ENCODE measurements at regions not wholly inside any gene's neighbourhood (a gene's known extent, or its start where the extent isn't known, plus 50 kb on each side); places are given as distances from the start of the nearest gene placed in this dataset.

DNA sequence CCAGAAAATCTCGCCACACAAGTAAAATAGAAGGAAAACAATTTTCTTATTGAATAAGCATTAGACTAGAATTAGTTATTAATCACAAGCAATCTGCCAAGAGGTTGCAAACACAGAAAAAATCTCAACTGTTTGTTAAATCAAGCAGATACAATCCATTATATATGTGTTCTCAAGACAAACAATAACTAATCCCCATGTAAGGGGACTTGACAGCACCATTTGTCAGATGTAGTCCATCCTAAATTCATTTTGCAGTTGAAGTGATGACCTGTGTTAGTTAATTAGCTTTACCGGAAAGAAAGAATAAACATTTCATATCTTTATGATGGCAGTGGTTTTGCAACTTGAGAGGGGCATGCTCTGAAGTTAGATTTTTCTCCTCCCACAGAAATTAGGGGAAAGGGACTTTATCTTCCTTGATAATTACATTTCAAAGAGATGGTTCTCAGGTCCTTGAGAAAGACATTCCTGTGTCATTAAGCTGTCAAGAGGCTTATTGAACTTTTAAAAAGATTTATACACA is 1588.0 kb downstream of the GRIK2 start:
- no peak overlapping the region for H3K27ac ChIP-seq (ENCODE audit: low read depth in 1 of 2, low read length in 1 of 2)
- H3K36me3 ChIP-seq (ENCODE audit: control insufficient read depth in 2 of 2, insufficient read depth in 2 of 2, low read length in 1 of 2) = no peaks in the 10 kb centered on the region
- H3K9me3 ChIP-seq (ENCODE audit: control insufficient read depth in 2 of 2, insufficient read depth in 1 of 2, low read length in 1 of 2) = no peaks in the 10 kb centered on the region
- H3K4me1 ChIP-seq (ENCODE audit: control insufficient read depth in 2 of 2, insufficient read depth in 2 of 2, low read length in 2 of 2) = no peaks in the 10 kb centered on the region
- WGBS = 70% methylated on average over 2 of the region's 2 CpGs
- H3K27me3 ChIP-seq (ENCODE audit: control insufficient read depth in 2 of 2, insufficient read depth in 1 of 2, low read length in 1 of 2) = no peaks in the 10 kb centered on the region
- no peak overlapping the region for H3K4me3 ChIP-seq (ENCODE audit: low read length in 2 of 2)
- no peak for DNase-seq (ENCODE audit: low read depth in 6 of 9, low spot score in 9 of 9)

DNA sequence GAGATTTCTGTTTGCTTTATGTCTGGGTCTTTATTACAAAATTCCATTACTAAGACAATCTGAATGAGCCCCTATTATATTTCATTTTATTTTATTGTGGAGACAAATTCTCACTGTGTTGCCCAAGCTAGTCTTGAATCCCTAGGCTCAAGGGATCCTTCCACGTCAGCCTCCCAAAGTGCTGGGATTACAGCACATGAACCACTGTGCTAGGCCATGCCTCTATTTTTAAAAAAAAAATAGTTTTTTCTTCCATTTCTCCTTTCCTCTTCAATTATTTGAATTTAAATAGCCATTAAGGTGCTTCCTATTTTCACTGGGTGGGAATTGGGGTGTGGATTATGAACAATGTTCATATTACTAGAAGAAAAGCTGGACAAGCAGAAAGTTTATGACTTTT is 1587.4 kb downstream of the GRIK2 start:
- no peak overlapping the region for H3K4me3 ChIP-seq (ENCODE audit: low read length in 2 of 2)
- no peak overlapping the region for H3K27ac ChIP-seq (ENCODE audit: low read depth in 1 of 2, low read length in 1 of 2)
- H3K4me1 ChIP-seq (ENCODE audit: control insufficient read depth in 2 of 2, insufficient read depth in 2 of 2, low read length in 2 of 2) = no peaks in the 10 kb centered on the region
- WGBS = 93% methylated on average over 1 of the region's 1 CpG
- no peak for DNase-seq (ENCODE audit: low read depth in 6 of 9, low spot score in 9 of 9)
- H3K9me3 ChIP-seq (ENCODE audit: control insufficient read depth in 2 of 2, insufficient read depth in 1 of 2, low read length in 1 of 2) = no peaks in the 10 kb centered on the region
- no peaks in the 10 kb centered on the region for H3K36me3 ChIP-seq (ENCODE audit: control insufficient read depth in 2 of 2, insufficient read depth in 2 of 2, low read length in 1 of 2)
- H3K27me3 ChIP-seq (ENCODE audit: control insufficient read depth in 2 of 2, insufficient read depth in 1 of 2, low read length in 1 of 2) = no peaks in the 10 kb centered on the region

DNA sequence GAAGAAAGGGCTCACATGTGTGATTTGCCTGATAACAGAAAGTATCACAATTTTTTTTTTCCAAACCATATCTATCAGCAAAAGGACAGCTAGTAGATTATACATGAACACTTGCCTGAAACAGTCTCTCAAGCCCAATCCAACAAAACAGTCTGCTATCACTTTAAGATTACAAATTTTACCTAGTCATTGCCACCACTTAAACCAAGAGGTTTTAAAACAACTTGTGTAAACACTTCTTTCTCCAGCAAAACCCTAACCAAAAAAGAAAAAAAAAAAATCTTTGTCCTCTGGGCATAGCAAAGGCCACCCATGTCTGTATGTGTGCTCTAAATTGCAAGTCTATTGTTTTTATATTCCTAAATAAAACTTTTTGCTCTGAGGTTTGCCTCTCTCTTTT is 1568.4 kb downstream of the GRIK2 start:
- no peak overlapping the region for H3K4me3 ChIP-seq (ENCODE audit: low read length in 2 of 2)
- no peaks in the 10 kb centered on the region for H3K9me3 ChIP-seq (ENCODE audit: control insufficient read depth in 2 of 2, insufficient read depth in 1 of 2, low read length in 1 of 2)
- H3K27ac ChIP-seq (ENCODE audit: low read depth in 1 of 2, low read length in 1 of 2) = no peak overlapping the region
- no peaks in the 10 kb centered on the region for H3K27me3 ChIP-seq (ENCODE audit: control insufficient read depth in 2 of 2, insufficient read depth in 1 of 2, low read length in 1 of 2)
- no peaks in the 10 kb centered on the region for H3K4me1 ChIP-seq (ENCODE audit: control insufficient read depth in 2 of 2, insufficient read depth in 2 of 2, low read length in 2 of 2)
- no peaks in the 10 kb centered on the region for H3K36me3 ChIP-seq (ENCODE audit: control insufficient read depth in 2 of 2, insufficient read depth in 2 of 2, low read length in 1 of 2)
- no peak for DNase-seq (ENCODE audit: low read depth in 6 of 9, low spot score in 9 of 9)

DNA sequence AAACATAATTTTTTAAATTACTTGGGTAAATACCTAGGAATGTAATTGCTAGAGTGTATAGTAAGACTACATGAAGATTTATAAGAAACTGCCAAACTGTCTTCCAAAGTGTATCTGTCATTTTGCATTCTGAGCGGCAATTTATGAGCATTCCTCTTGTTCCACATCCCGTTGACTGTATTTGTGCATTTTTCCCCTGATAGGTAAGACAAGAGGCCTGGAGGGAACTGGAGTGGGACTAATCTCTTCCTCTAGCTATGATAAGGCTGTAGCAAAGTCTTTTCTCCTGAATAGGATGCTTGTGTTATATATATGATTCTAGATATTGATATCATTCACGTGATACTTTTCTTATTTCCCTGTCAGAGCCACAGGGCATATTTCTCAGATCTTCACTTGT is 1557.5 kb downstream of the GRIK2 start:
- Histone ChIP-seq H3K4me3 (ENCODE audit: low read length in 2 of 2) (no peak overlapping the region), H3K27me3 (ENCODE audit: control insufficient read depth in 2 of 2, insufficient read depth in 1 of 2, low read length in 1 of 2) (no peaks in the 10 kb centered on the region), H3K9me3 (ENCODE audit: control insufficient read depth in 2 of 2, insufficient read depth in 1 of 2, low read length in 1 of 2) (no peaks in the 10 kb centered on the region), H3K4me1 (ENCODE audit: control insufficient read depth in 2 of 2, insufficient read depth in 2 of 2, low read length in 2 of 2) (no peaks in the 10 kb centered on the region), H3K27ac (ENCODE audit: low read depth in 1 of 2, low read length in 1 of 2) (no peak overlapping the region), H3K36me3 (ENCODE audit: control insufficient read depth in 2 of 2, insufficient read depth in 2 of 2, low read length in 1 of 2) (no peaks in the 10 kb centered on the region)
- WGBS = 68% methylated on average over 3 of the region's 3 CpGs
- DNase-seq (ENCODE audit: low read depth in 6 of 9, low spot score in 9 of 9) = no peak

DNA sequence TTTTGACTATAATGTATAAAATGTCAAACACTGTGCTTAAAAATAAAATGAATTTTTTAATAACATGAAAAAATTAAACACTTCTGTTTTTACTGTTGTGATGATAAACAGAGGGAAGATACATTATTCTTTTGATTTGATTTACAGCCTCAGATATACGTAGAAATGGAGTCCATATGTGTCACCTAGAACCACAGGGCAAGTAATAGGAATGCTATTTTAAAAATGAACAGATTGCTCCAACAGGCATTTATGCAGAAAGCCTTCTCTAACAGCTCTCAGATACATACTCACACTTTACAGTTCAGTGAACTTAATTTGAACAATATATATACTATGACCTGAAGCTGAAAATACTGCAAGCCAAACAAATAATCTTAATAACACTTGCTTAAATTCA is 1551.0 kb downstream of the GRIK2 start:
- WGBS = 84% methylated on average over 1 of the region's 1 CpG
- H3K9me3 ChIP-seq (ENCODE audit: control insufficient read depth in 2 of 2, insufficient read depth in 1 of 2, low read length in 1 of 2) = peaks cover 0 to 2% of the 10 kb centered on the region in 2 donors
- no peak overlapping the region for H3K4me3 ChIP-seq (ENCODE audit: low read length in 2 of 2)
- H3K27me3 ChIP-seq (ENCODE audit: control insufficient read depth in 2 of 2, insufficient read depth in 1 of 2, low read length in 1 of 2) = no peaks in the 10 kb centered on the region
- no peak overlapping the region for H3K27ac ChIP-seq (ENCODE audit: low read depth in 1 of 2, low read length in 1 of 2)
- H3K4me1 ChIP-seq (ENCODE audit: control insufficient read depth in 2 of 2, insufficient read depth in 2 of 2, low read length in 2 of 2) = no peaks in the 10 kb centered on the region
- no peaks in the 10 kb centered on the region for H3K36me3 ChIP-seq (ENCODE audit: control insufficient read depth in 2 of 2, insufficient read depth in 2 of 2, low read length in 1 of 2)
- no peak for DNase-seq (ENCODE audit: low read depth in 6 of 9, low spot score in 9 of 9)

DNA sequence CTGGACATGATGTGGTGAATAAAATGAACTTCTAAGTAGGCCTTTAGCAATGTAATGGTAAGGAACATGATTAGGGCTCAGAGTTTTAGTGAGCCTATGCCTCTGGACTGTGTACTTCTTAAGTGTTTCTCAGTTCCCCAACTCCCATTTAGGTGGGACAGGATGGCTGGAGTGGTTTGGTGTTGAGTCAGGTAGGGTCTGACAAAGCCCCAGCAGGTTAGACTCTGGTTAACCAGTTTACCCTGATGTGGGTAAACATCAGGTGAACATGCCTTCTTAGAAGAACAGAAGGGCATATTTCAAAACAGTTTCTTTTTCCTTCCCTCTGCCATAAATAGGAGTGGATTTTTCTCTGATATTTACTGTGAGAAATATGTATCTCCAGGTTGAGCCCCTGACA is 1548.7 kb downstream of the GRIK2 start:
- H3K27ac ChIP-seq (ENCODE audit: low read depth in 1 of 2, low read length in 1 of 2) = no peak overlapping the region
- H3K4me1 ChIP-seq (ENCODE audit: control insufficient read depth in 2 of 2, insufficient read depth in 2 of 2, low read length in 2 of 2) = no peaks in the 10 kb centered on the region
- no peaks in the 10 kb centered on the region for H3K27me3 ChIP-seq (ENCODE audit: control insufficient read depth in 2 of 2, insufficient read depth in 1 of 2, low read length in 1 of 2)
- no peak overlapping the region for H3K4me3 ChIP-seq (ENCODE audit: low read length in 2 of 2)
- H3K9me3 ChIP-seq (ENCODE audit: control insufficient read depth in 2 of 2, insufficient read depth in 1 of 2, low read length in 1 of 2) = peaks cover 0 to 2% of the 10 kb centered on the region in 2 donors
- no peak for DNase-seq (ENCODE audit: low read depth in 6 of 9, low spot score in 9 of 9)
- H3K36me3 ChIP-seq (ENCODE audit: control insufficient read depth in 2 of 2, insufficient read depth in 2 of 2, low read length in 1 of 2) = no peaks in the 10 kb centered on the region

DNA sequence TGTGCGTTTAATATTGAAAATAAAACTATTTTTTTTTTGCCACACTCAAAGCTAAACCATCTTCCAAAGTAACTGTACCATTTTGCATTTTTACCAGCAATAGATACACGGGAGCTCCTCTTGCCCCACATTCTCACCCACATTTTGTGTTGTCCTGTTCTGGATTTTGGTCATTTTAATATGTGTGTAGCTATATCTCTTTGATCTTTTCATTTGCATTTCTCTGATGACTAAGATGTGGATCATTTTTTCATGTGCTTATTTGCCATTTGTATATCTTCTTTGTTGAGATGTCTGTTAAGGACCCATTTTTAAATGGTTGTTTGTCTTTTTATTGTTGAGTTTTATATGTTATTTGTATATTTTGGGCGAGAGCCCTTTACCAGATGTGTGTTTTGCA is 1543.5 kb downstream of the GRIK2 start:
- WGBS = 81% methylated on average over 3 of the region's 3 CpGs
- no peaks in the 10 kb centered on the region for H3K36me3 ChIP-seq (ENCODE audit: control insufficient read depth in 2 of 2, insufficient read depth in 2 of 2, low read length in 1 of 2)
- H3K27ac ChIP-seq (ENCODE audit: low read depth in 1 of 2, low read length in 1 of 2) = no peak overlapping the region
- DNase-seq (ENCODE audit: low read depth in 6 of 9, low spot score in 9 of 9) = no peak
- no peaks in the 10 kb centered on the region for H3K27me3 ChIP-seq (ENCODE audit: control insufficient read depth in 2 of 2, insufficient read depth in 1 of 2, low read length in 1 of 2)
- H3K4me3 ChIP-seq (ENCODE audit: low read length in 2 of 2) = no peak overlapping the region
- no peaks in the 10 kb centered on the region for H3K4me1 ChIP-seq (ENCODE audit: control insufficient read depth in 2 of 2, insufficient read depth in 2 of 2, low read length in 2 of 2)
- peaks cover 0 to 2% of the 10 kb centered on the region in 2 donors for H3K9me3 ChIP-seq (ENCODE audit: control insufficient read depth in 2 of 2, insufficient read depth in 1 of 2, low read length in 1 of 2)

DNA sequence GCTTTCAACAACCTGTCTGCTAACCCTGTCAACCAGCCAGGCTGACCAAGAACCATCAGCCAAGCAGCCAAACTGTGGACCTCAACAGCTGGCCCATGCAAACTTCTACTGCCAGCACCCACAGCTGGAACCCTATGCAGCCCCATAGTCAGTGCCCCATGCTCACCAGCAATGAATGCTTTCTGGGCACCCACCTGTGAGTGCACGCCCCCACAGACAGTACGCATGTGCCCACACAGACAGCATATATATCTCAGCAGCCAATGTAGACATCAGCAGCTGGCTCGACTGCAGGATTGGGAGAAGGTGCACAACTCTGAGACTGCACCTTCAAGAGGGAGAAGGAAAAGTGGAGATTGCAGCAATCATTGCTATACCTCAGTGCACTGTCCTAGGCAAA is 1534.6 kb downstream of the GRIK2 start:
- Histone ChIP-seq H3K9me3 (ENCODE audit: control insufficient read depth in 2 of 2, insufficient read depth in 1 of 2, low read length in 1 of 2) (no peaks in the 10 kb centered on the region), H3K27me3 (ENCODE audit: control insufficient read depth in 2 of 2, insufficient read depth in 1 of 2, low read length in 1 of 2) (no peaks in the 10 kb centered on the region), H3K27ac (ENCODE audit: low read depth in 1 of 2, low read length in 1 of 2) (no peak overlapping the region), H3K36me3 (ENCODE audit: control insufficient read depth in 2 of 2, insufficient read depth in 2 of 2, low read length in 1 of 2) (no peaks in the 10 kb centered on the region), H3K4me3 (ENCODE audit: low read length in 2 of 2) (no peak overlapping the region), H3K4me1 (ENCODE audit: control insufficient read depth in 2 of 2, insufficient read depth in 2 of 2, low read length in 2 of 2) (no peaks in the 10 kb centered on the region)
- no peak for DNase-seq (ENCODE audit: low read depth in 6 of 9, low spot score in 9 of 9)
- 93% methylated on average over 3 of the region's 3 CpGs for WGBS

DNA sequence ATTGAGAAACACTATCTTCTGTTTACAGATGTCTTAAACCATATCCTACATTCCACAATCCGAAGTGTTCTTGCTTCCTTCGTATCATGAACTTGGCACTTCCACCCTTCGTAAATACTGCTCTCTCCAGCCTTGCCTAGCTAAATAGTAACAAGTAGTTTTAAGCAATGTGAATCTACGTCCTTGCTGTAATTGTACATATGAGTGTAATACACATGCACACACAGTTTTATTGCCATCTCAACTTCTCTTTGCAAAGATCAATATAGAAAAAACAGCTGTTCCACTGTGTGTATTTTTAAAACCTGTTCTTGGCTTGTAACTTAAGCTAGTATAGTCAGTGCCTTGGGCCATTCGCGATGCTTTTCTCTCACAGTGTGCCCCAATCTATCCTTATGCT is 1524.7 kb downstream of the GRIK2 start:
- 84% methylated on average over 6 of the region's 6 CpGs for WGBS
- no peak overlapping the region for H3K27ac ChIP-seq (ENCODE audit: low read depth in 1 of 2, low read length in 1 of 2)
- no peaks in the 10 kb centered on the region for H3K4me1 ChIP-seq (ENCODE audit: control insufficient read depth in 2 of 2, insufficient read depth in 2 of 2, low read length in 2 of 2)
- no peaks in the 10 kb centered on the region for H3K27me3 ChIP-seq (ENCODE audit: control insufficient read depth in 2 of 2, insufficient read depth in 1 of 2, low read length in 1 of 2)
- no peak for DNase-seq (ENCODE audit: low read depth in 6 of 9, low spot score in 9 of 9)
- no peaks in the 10 kb centered on the region for H3K36me3 ChIP-seq (ENCODE audit: control insufficient read depth in 2 of 2, insufficient read depth in 2 of 2, low read length in 1 of 2)
- H3K9me3 ChIP-seq (ENCODE audit: control insufficient read depth in 2 of 2, insufficient read depth in 1 of 2, low read length in 1 of 2) = peaks cover 0 to 2% of the 10 kb centered on the region in 2 donors
- H3K4me3 ChIP-seq (ENCODE audit: low read length in 2 of 2) = no peak overlapping the region

DNA sequence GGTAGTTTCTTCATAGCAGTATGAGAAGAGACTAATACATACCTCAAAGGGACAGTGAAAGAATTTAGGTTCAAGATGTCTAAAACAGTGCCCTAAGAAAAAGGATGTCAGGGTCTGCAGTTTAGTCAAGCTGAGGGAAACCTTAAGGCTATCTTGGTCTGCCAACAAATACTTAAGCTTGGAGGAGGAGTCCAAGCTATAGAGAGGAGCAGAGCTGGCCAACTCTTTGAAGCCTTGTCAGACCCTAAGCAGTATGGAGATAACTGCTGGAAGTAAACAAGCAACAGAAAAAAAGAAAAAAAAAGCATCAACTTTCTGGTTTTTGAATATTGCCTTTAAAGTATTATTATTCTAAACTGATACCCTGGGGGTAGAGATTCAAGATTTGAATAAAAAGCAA is 1518.1 kb downstream of the GRIK2 start:
- Histone ChIP-seq H3K36me3 (ENCODE audit: control insufficient read depth in 2 of 2, insufficient read depth in 2 of 2, low read length in 1 of 2) (no peaks in the 10 kb centered on the region), H3K9me3 (ENCODE audit: control insufficient read depth in 2 of 2, insufficient read depth in 1 of 2, low read length in 1 of 2) (peaks cover 0 to 15% of the 10 kb centered on the region in 2 donors), H3K27ac (ENCODE audit: low read depth in 1 of 2, low read length in 1 of 2) (no peak overlapping the region), H3K4me3 (ENCODE audit: low read length in 2 of 2) (no peak overlapping the region), H3K27me3 (ENCODE audit: control insufficient read depth in 2 of 2, insufficient read depth in 1 of 2, low read length in 1 of 2) (no peaks in the 10 kb centered on the region), H3K4me1 (ENCODE audit: control insufficient read depth in 2 of 2, insufficient read depth in 2 of 2, low read length in 2 of 2) (no peaks in the 10 kb centered on the region)
- no peak for DNase-seq (ENCODE audit: low read depth in 6 of 9, low spot score in 9 of 9)
